Panc1 (cell line): ENCODE measurements at regions not wholly inside any gene's neighbourhood (a gene's known extent, or its start where the extent isn't known, plus 50 kb on each side); places are given as distances from the start of the nearest gene placed in this dataset.

ENCODE experiments used
- ATAC-seq: fragments of 200-7000 bp; cut with Tn5 transposase; 2 replicates; pipeline ENCODE4 v1.9.1; 2020; ENCODE audit warnings: mild to moderate bottlenecking, moderate library complexity
- BruUV-seq: library from RNA; stranded (reverse); fragments of 400-500 nt; replicated peaks from 2 replicates; lab custom pipeline; 2021; lab: Mats Ljungman, UMichigan
- CTCF ChIA-PET: fragments of 300-600 bp; sonication (Branson Sonifier 250); formaldehyde crosslinking; loops from one replicate; lab custom pipeline; 2022; ENCODE audit warnings: antibody characterized with exemption; lab: Charles Lee
- POLR2A ChIA-PET: fragments of 300-600 bp; sonication (Branson Sonifier 250); formaldehyde crosslinking; loops from one replicate; lab custom pipeline; 2022; ENCODE audit warnings: antibody characterized with exemption; lab: Charles Lee
- DNase-seq: peaks from one replicate; pipeline ENCODE4 v3.0.0-alpha.2; 2010; ENCODE audit warnings: low read depth, low spot score
- H3K27ac ChIP-seq: 2 replicates; pipeline ENCODE4 v1.5.1; 2011; ENCODE audit warnings: mild to moderate bottlenecking, low read length, inconsistent platforms
- H3K27me3 ChIP-seq: fragments of 200-500 bp; sonication (Bioruptor generic); 2 replicates; pipeline ENCODE4 v1.6.0; 2014; ENCODE audit warnings: low read length, inconsistent platforms; ENCODE audit not compliant: control insufficient read depth, insufficient read depth
- H3K36me3 ChIP-seq: fragments of 200-500 bp; sonication (Bioruptor generic); 2 replicates; pipeline ENCODE4 v1.5.1; 2014; ENCODE audit warnings: inconsistent platforms, mild to moderate bottlenecking, low read length, moderate library complexity; ENCODE audit not compliant: control insufficient read depth, insufficient read depth
- H3K4me1 ChIP-seq: 2 replicates; pipeline ENCODE4 v1.5.1; 2011; ENCODE audit warnings: inconsistent platforms, mild to moderate bottlenecking, low read length, moderate library complexity; ENCODE audit not compliant: control insufficient read depth, insufficient read depth
- H3K4me3 ChIP-seq, 2 experiments: 2 replicates each; pipeline ENCODE4 v1.5.1; 2011 to 2012; ENCODE audit warnings: low read depth in 2 of 2, low read length in 2 of 2, mild to moderate bottlenecking in 2 of 2, inconsistent platforms in 1 of 2, moderate library complexity in 1 of 2
- H3K9me3 ChIP-seq: fragments of 200-500 bp; sonication (Bioruptor generic); 2 replicates; pipeline ENCODE4 v1.5.1; 2014; ENCODE audit warnings: low read depth, mild to moderate bottlenecking, inconsistent platforms, low read length, moderate library complexity; ENCODE audit not compliant: control insufficient read depth, insufficient read depth
- CTCF ChIP-seq: fragments of 450-650 bp; IDR thresholded peaks from 2 replicates; pipeline ENCODE4 v1.5.1; 2017; ENCODE audit warnings: mild to moderate bottlenecking
- POLR2AphosphoS5 ChIP-seq: IDR thresholded peaks from 2 replicates; pipeline ENCODE4 v1.6.1; 2012; ENCODE audit warnings: mild to moderate bottlenecking, low read depth, low read length, moderate library complexity
- SIN3A ChIP-seq: IDR thresholded peaks from 2 replicates; pipeline ENCODE4 v1.6.1; 2012; ENCODE audit warnings: low read depth, mild to moderate bottlenecking, low read length, moderate library complexity, borderline replicate concordance; ENCODE audit not compliant: insufficient read depth
- TCF7L2 ChIP-seq: IDR thresholded peaks from 2 replicates; pipeline ENCODE4 v1.6.1; 2011; ENCODE audit warnings: mild to moderate bottlenecking, low read depth, low read length, inconsistent platforms
- in situ Hi-C: cut with HindIII; loops from 2 replicates; pipeline ENCODE4 v1.10.0; 2016; ENCODE audit warnings: low sequenced_read_pairs, low pct_unique_long_range_greater_than_20kb
- intact Hi-C: fragments of 100-400 bp; cut with micrococcal nuclease; formaldehyde crosslinking; loops from one replicate; pipeline ENCODE4 v1.10.0; 2022; ENCODE audit not compliant: unreplicated experiment
- TF ChIP-seq, protein P1 (sequence below), 2 experiments: IDR thresholded peaks; 2 replicates each; pipeline ENCODE4 v1.6.1; 2011 to 2012; ENCODE audit warnings: low read depth in 2 of 2, control low read depth in 1 of 2, low read length in 1 of 2, mild to moderate bottlenecking in 1 of 2, moderate library complexity in 1 of 2; ENCODE audit not compliant: insufficient read depth in 1 of 2

DNA sequence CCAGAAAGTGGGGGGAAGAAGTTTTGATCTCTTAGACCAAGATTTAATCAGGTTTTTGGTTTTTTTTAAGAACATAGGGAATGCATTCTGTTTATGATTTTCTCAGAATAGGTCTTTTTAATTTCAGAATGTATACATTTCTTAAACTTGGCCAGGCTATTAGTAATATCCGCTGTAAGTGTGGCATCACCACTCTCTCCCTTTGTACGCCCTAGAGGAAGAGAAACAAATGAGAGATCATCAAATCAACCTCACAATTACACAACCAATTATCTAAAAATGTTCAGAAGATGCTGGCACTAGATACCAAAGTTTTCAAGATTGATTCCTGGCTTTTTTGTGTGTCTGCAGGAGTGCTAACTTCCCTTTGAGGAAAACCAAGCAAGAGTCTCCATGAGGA lies 70.0 kb downstream of the KLF6 start:
- no peak for ATAC-seq
- ChIA-PET POLR2A (interaction anchor here (0.6 kb wide), 1 partner anchor 64 kb away, joined by 3 read pairs; no protein-coding TSS in a partner anchor), CTCF (no interaction called here)
- no peak for DNase-seq
- in situ Hi-C loops (no loop called here), intact Hi-C loops (no loop called here)
- no peak for TF ChIP-seq POLR2AphosphoS5
- TF ChIP-seq TCF7L2 = no peak
- no peak for TF ChIP-seq CTCF
- TF ChIP-seq SIN3A = no peak
- TF ChIP-seq, protein P1, sequence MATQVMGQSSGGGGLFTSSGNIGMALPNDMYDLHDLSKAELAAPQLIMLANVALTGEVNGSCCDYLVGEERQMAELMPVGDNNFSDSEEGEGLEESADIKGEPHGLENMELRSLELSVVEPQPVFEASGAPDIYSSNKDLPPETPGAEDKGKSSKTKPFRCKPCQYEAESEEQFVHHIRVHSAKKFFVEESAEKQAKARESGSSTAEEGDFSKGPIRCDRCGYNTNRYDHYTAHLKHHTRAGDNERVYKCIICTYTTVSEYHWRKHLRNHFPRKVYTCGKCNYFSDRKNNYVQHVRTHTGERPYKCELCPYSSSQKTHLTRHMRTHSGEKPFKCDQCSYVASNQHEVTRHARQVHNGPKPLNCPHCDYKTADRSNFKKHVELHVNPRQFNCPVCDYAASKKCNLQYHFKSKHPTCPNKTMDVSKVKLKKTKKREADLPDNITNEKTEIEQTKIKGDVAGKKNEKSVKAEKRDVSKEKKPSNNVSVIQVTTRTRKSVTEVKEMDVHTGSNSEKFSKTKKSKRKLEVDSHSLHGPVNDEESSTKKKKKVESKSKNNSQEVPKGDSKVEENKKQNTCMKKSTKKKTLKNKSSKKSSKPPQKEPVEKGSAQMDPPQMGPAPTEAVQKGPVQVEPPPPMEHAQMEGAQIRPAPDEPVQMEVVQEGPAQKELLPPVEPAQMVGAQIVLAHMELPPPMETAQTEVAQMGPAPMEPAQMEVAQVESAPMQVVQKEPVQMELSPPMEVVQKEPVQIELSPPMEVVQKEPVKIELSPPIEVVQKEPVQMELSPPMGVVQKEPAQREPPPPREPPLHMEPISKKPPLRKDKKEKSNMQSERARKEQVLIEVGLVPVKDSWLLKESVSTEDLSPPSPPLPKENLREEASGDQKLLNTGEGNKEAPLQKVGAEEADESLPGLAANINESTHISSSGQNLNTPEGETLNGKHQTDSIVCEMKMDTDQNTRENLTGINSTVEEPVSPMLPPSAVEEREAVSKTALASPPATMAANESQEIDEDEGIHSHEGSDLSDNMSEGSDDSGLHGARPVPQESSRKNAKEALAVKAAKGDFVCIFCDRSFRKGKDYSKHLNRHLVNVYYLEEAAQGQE (IDR thresholded peaks at IDR 0.05; ENCODE audit: insufficient read depth in 1 of 2, low read depth in 2 of 2, low read length in 1 of 2) = no peak
- Histone ChIP-seq H3K9me3 (peaks cover 6% of the 10 kb centered on the region; the same call in 1 of the 2 replicates), H3K4me1 (no peaks in the 10 kb centered on the region; the same call in 1 of the 2 replicates), H3K27me3 (no peaks in the 10 kb centered on the region), H3K36me3 (no peaks in the 10 kb centered on the region), H3K27ac (no peak overlapping the region; the same call in 1 of the 2 replicates), H3K4me3 (no peak overlapping the region)
- BruUV-seq = no TSS peak

DNA sequence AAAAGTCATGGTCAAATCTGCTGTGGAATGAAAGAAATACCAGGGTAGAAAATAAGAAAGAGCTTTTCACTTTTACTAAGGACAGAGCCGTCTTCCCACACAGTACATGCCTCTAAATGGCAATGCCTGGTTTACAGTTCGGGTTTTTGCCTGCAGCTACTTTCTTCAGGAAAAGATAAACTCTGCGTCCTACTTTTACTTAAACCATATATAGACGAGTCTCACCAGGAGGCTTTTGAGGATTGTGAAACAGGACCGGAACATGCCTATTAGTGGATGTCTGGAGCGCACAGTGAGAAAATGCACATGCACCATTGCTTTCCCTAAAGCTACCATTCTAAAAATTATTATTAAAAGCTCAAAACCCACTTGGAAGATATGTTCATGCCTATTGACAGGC lies 70.5 kb downstream of the KLF6 start:
- no TSS peak for BruUV-seq
- TF ChIP-seq SIN3A (no peak), CTCF (no peak), POLR2AphosphoS5 (no peak)
- TF ChIP-seq, protein P1 (IDR thresholded peaks at IDR 0.05; ENCODE audit: insufficient read depth in 1 of 2, low read depth in 2 of 2, low read length in 1 of 2) = no peak
- Histone ChIP-seq H3K9me3 (peaks cover 6% of the 10 kb centered on the region; the same call in 1 of the 2 replicates), H3K27ac (no peak overlapping the region), H3K27me3 (no peaks in the 10 kb centered on the region), H3K36me3 (no peaks in the 10 kb centered on the region), H3K4me3 (no peak overlapping the region), H3K4me1 (no peaks in the 10 kb centered on the region; the same call in 1 of the 2 replicates)
- no peak for ATAC-seq
- in situ Hi-C loops = no loop called here
- intact Hi-C loops = no loop called here
- ChIA-PET POLR2A (interaction anchor here (0.6 kb wide), 1 partner anchor 64 kb away, joined by 3 read pairs; no protein-coding TSS in a partner anchor), CTCF (no interaction called here)
- no peak for DNase-seq
